NB4 (cell line): ENCODE measurements at regions not wholly inside any gene's neighbourhood (a gene's known extent, or its start where the extent isn't known, plus 50 kb on each side); places are given as distances from the start of the nearest gene placed in this dataset.
"Not testable (repeated sequence)": the region's sequence is repeated elsewhere in the genome, so short reads cannot be mapped to it uniquely, and the experiment has no call there.

Experiments
- DNase-seq: peaks from one replicate; pipeline ENCODE4 v3.0.0; 2010; ENCODE audit warnings: low read depth
- H3K4me3 ChIP-seq: one replicate; pipeline ENCODE4 v1.5.1; 2011; ENCODE audit warnings: mild to moderate bottlenecking, low read depth, low read length, moderate library complexity
- MYC ChIP-seq: IDR thresholded peaks from 2 replicates; pipeline ENCODE4 v1.6.1; 2011; ENCODE audit warnings: low read depth, low read length
- POLR2A ChIP-seq: IDR thresholded peaks from 2 replicates; pipeline ENCODE4 v1.6.1; 2011; ENCODE audit warnings: mild to moderate bottlenecking; ENCODE audit not compliant: insufficient read length; ENCODE audit errors: extremely low read depth
- TF ChIP-seq, protein P1 (sequence below): IDR thresholded peaks from 2 replicates; pipeline ENCODE4 v1.6.1; 2011; ENCODE audit warnings: low read depth, low read length
- TF ChIP-seq, protein P2 (sequence below): IDR thresholded peaks from one replicate; pipeline ENCODE4 v1.5.1; 2012; ENCODE audit warnings: low read depth, low read length

DNA sequence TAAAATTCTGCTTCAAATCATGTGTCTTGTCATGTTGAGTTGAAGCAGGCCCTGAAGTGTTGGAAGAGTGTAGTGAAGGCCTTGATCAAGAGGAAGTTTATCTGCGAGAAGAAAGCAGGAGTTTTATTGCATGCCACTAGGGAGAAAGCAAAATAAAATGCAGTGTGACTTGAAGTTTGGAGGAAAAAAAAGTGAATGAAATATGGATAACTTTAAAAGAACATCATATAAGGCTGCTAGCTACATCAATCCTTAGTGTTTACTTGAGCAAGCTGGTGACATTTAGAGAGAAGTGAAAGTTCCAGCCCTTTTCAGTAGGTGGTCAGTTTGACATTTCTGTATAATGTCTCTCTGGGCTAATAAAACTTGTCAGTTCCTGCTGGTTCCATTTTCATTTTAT, 841.1 kb downstream of the TMTC2 start:
- no peak overlapping the region for H3K4me3 ChIP-seq
- DNase-seq = peak; percentile 4
- TF ChIP-seq MYC (no peak), POLR2A (no peak)
- TF ChIP-seq, protein P1, sequence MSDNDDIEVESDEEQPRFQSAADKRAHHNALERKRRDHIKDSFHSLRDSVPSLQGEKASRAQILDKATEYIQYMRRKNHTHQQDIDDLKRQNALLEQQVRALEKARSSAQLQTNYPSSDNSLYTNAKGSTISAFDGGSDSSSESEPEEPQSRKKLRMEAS = no peak
- TF ChIP-seq, protein P2, sequence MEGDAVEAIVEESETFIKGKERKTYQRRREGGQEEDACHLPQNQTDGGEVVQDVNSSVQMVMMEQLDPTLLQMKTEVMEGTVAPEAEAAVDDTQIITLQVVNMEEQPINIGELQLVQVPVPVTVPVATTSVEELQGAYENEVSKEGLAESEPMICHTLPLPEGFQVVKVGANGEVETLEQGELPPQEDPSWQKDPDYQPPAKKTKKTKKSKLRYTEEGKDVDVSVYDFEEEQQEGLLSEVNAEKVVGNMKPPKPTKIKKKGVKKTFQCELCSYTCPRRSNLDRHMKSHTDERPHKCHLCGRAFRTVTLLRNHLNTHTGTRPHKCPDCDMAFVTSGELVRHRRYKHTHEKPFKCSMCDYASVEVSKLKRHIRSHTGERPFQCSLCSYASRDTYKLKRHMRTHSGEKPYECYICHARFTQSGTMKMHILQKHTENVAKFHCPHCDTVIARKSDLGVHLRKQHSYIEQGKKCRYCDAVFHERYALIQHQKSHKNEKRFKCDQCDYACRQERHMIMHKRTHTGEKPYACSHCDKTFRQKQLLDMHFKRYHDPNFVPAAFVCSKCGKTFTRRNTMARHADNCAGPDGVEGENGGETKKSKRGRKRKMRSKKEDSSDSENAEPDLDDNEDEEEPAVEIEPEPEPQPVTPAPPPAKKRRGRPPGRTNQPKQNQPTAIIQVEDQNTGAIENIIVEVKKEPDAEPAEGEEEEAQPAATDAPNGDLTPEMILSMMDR = no peak

DNA sequence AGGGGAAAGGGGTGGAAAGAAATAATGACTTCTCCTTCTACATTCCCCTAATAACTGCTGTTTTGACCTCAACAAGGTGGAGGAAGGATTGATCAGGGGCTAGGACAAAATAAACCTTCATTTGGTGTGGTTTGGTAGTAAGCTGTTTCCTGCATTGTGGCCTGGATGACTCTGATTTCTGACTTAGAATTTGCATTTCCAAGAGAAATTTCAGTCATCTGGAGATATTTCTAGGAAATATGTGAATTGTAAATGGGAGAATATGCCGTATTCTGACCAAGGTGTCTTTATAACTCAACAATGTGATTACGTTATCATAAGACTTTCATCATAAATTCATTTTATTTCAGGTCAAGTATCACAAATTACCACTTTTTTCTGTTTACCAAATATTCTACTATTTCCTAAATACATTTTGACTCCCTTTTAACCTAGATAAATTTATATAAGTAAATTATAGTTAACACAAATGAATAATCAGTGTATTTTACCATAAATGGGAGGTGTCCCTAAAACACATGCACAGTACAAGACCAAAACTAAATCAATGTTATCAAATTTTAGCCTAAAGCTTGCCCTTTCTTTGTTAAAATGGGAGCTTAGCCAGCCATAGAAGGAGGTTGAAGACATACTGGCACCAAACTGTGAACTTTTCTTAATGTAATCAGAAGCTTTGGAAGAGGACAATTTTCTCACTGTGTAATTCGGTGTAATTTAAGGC, 828.8 kb downstream of the TMTC2 start:
- no peak for DNase-seq
- TF ChIP-seq, protein P1 = no peak
- TF ChIP-seq MYC (no peak), POLR2A (no peak)
- H3K4me3 ChIP-seq = no peak overlapping the region

DNA sequence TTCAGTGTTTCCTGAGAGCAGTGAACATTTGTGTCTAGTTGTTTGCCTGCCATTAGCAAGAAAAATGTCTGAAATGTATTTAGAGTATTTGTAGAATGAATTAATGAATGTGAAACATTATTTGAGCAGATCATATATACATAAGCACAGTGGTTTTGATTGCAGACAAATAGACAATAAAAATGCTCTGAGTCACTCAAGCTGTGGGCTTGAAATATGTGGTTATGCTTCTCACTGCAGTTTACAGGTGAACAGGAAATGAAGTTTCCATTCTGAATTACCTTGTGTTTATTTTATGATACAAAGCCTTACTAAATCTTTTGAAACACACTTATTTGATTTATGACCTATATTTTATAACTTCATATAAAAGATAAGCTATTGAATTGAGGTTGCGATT, 827.7 kb downstream of the TMTC2 start:
- TF ChIP-seq POLR2A (no peak), MYC (no peak)
- TF ChIP-seq, protein P1 = no peak
- TF ChIP-seq, protein P2 = no peak
- H3K4me3 ChIP-seq = no peak overlapping the region
- DNase-seq = no peak

DNA sequence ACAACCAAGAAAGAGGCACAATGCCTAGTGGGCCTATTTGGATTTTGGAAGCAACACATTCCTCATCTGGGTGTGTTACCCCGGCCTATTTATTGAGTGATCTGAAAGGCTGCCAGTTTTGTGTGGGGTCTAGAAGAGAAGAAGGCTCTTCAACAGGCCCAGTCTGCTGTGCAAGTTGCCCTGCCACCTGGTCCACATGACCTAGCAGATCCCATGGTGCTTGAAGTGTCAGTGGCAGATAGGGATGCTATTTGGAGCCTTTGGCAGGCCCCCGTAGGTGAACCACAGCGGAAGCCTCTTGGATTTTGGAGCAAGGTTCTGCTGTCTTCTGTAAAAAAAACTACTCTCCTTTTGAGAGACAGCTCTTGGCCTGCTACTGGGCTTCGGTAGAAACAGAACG, 820.1 kb downstream of the TMTC2 start:
- TF ChIP-seq MYC (no peak), POLR2A (no peak)
- TF ChIP-seq, protein P1 = no peak
- TF ChIP-seq, protein P2 = no peak
- H3K4me3 ChIP-seq = no peak overlapping the region
- no peak for DNase-seq

DNA sequence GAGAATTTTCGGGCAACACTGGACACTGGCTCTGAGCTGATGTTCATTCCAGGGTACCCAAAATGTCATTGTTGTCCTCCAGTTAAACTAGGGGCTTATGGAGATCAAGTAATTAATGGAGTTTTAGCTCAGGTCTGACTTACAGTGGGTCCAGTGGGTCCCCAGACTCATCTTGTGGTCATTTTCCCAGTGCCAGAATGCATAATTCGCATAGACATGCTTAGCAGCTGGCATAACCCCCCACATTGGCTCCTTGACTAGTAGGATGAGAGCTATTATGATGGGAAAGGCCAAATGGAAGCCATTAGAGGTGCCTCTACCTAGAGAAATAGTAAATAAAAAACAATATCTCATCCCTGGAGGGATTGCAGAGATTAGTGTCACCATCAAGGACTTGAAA, 818.9 kb downstream of the TMTC2 start:
- no peak overlapping the region for H3K4me3 ChIP-seq
- DNase-seq = no peak
- TF ChIP-seq, protein P2 = no peak
- TF ChIP-seq, protein P1 = no peak
- no peak for TF ChIP-seq MYC

DNA sequence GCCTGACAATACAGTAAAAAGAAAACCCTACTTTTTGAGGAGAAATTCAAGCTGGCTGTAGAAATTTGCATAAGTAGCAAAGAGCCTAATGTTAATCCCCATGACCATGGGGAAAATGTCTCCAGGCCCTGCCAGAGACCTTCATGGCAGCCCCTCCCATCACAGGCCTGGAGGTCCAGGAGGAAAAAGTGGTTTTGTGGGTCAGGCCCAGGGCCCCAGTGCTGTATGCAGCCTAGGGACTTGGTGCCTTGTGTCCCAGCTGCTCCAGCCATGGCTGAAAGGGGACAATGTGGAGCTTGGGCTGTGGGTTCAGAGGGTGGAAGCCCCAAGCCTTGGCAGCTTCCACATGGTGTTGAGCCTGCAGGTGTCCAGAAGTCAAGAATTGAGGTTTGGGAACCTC, 813.2 kb downstream of the TMTC2 start:
- H3K4me3 ChIP-seq, DNase-seq: not testable (repeated sequence)

DNA sequence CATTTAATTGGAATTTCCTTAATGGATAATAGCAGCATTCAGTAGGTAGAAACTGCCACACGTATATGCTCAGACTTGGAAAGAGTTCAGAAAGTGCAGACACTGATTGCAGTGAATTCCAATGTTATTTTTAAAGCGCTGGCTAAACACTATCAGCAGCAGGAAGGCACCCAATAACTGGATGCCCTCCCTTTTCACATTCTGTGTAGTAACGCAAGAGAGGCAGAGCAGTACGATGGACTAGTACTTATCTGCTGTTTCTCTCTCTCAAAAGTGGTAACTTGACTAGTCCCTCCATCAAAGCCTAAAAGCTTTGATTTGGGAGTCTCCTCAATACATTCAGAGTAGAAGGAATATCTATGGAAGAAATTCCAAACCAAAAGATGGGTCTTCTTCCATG, 791.0 kb downstream of the TMTC2 start:
- H3K4me3 ChIP-seq = no peak overlapping the region
- DNase-seq = no peak
- TF ChIP-seq, protein P2 = no peak
- TF ChIP-seq, protein P1 = no peak
- TF ChIP-seq POLR2A = no peak
